ENCODE measurements at regions not wholly inside any gene's neighbourhood (a gene's known extent, or its start where the extent isn't known, plus 50 kb on each side); places are given as distances from the start of the nearest gene placed in this dataset.

- TF ChIP-seq CTCF (IDR thresholded peaks at IDR 0.05; ENCODE audit: control insufficient read depth, insufficient read depth, low read depth, low read length, missing control alignments), result no peak
- no peak for DNase-seq (ENCODE audit: low read depth)
Observed at GRCh38 chr4:22021106-22021505, 72.5 kb upstream of the KCNIP4 start.

GRCh38 chr4:22020129-22020528, 71.6 kb upstream of the KCNIP4 start:
- H3K4me3 ChIP-seq (ENCODE audit: control insufficient read depth, low read depth, low read length), result no peak overlapping the region
- no peak for TF ChIP-seq CTCF (IDR thresholded peaks at IDR 0.05; ENCODE audit: control insufficient read depth, insufficient read depth, low read depth, low read length, missing control alignments)
- DNase-seq (ENCODE audit: low read depth), result no peak

More at GRCh38 chr4:22021106-22021505, 72.5 kb upstream of the KCNIP4 start:
- no peak overlapping the region for H3K4me3 ChIP-seq (ENCODE audit: control insufficient read depth, low read depth, low read length)

GRCh38 chr4:22019676-22020075, 71.1 kb upstream of the KCNIP4 start:
- no peak for TF ChIP-seq CTCF (IDR thresholded peaks at IDR 0.05; ENCODE audit: control insufficient read depth, insufficient read depth, low read depth, low read length, missing control alignments)
- no peak overlapping the region for H3K4me3 ChIP-seq (ENCODE audit: control insufficient read depth, low read depth, low read length)
- DNase-seq (ENCODE audit: low read depth), result peak; percentile 10

GRCh38 chr4:22014222-22014741, 65.7 kb upstream of the KCNIP4 start:
- DNase-seq (ENCODE audit: low read depth), result peak; percentile 21
- H3K4me3 ChIP-seq (ENCODE audit: control insufficient read depth, low read depth, low read length), result no peak overlapping the region
- no peak for TF ChIP-seq CTCF (IDR thresholded peaks at IDR 0.05; ENCODE audit: control insufficient read depth, insufficient read depth, low read depth, low read length, missing control alignments)

- TF ChIP-seq CTCF (IDR thresholded peaks at IDR 0.05; ENCODE audit: control insufficient read depth, insufficient read depth, low read depth, low read length, missing control alignments), result no peak
- H3K4me3 ChIP-seq (ENCODE audit: control insufficient read depth, low read depth, low read length), result no peak overlapping the region
- DNase-seq (ENCODE audit: low read depth), result no peak
Observed at GRCh38 chr4:22003878-22004277, 55.3 kb upstream of the KCNIP4 start.
